MM.1S (cell line): ENCODE measurements at regions not wholly inside any gene's neighbourhood (a gene's known extent, or its start where the extent isn't known, plus 50 kb on each side); places are given as distances from the start of the nearest gene placed in this dataset.

Experiments used
- EZH2 ChIP-seq: fragments of 300-600 bp; sonication (generic); optimal IDR thresholded peaks from 2 replicates; pipeline ENCODE3; 2017; ENCODE audit warnings: low read depth, mild to moderate bottlenecking, antibody characterized with exemption, low read length, mixed read lengths
- EZH2phosphoT487 ChIP-seq: fragments of 300-600 bp; sonication (generic); IDR thresholded peaks from 2 replicates; pipeline ENCODE4 v1.6.1; 2018; ENCODE audit warnings: antibody characterized with exemption, low read length

DNA sequence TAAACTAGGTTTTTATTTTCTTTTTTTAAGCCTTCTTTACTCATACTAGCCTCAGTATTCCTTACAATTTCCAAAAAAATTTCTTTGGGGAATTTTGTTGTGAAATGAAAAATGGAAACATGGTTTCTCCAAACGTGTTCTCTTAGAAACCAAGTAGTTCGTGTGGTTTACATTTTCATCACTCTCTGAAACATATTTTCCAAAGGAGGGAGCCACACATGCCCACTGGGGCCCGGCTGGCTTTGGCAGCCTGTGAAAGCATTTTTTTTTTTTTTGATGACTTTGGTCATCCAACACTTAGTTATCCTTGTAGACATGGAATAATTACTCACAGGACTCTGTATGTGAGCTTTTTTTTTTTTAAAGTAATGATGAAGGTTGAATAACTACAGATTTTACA is 169.6 kb downstream of the C7orf25 start:
- TF ChIP-seq EZH2phosphoT487: no peak
- no peak for TF ChIP-seq EZH2
